OCI-LY7 (cell line): ENCODE measurements at regions not wholly inside any gene's neighbourhood (a gene's known extent, or its start where the extent isn't known, plus 50 kb on each side); places are given as distances from the start of the nearest gene placed in this dataset.

Experiments
- CTCF ChIP-seq: fragments of 200-600 bp; sonication (generic); conservative IDR thresholded peaks from 2 replicates; pipeline ENCODE4 v1.5.1; 2014; ENCODE audit warnings: mild to moderate bottlenecking, antibody characterized with exemption, low read length, moderate library complexity, mixed read lengths
- EZH2phosphoT487 ChIP-seq: fragments of 200-600 bp; sonication (generic); IDR thresholded peaks from 2 replicates; pipeline ENCODE4 v1.6.1; 2018; ENCODE audit warnings: low read depth, borderline replicate concordance, mild to moderate bottlenecking, mixed run types, antibody characterized with exemption, low read length, moderate library complexity, mixed read lengths

GRCh38 chr18:11259469-11260150, 110.2 kb upstream of the PIEZO2 start:
- TF ChIP-seq CTCF: no peak
- no peak for TF ChIP-seq EZH2phosphoT487
